Tibial nerve (tissue), 4 donors: ENCODE measurements at regions not wholly inside any gene's neighbourhood (a gene's known extent, or its start where the extent isn't known, plus 50 kb on each side); places are given as distances from the start of the nearest gene placed in this dataset.
A peak's percentile ranks its signal among the peaks of the same experiment; 100 is the strongest.

ENCODE experiments used
- DNase-seq, 2 donors: peaks; one replicate each; pipeline ENCODE4 v3.0.0-alpha.2; 2019; ENCODE audit warnings: low spot score in 2 of 2
- H3K27ac ChIP-seq, 4 donors: fragments of 200-600 bp; sonication (generic) in 3 of 4; one replicate each; pipeline ENCODE4 v1.5.1; 2017 to 2019; ENCODE audit warnings: mild to moderate bottlenecking in 1 of 4
- H3K27me3 ChIP-seq, 2 donors: fragments of 200-600 bp; sonication (generic) in 1 of 2; one replicate each; pipeline versions ENCODE4 v1.5.1 to v1.6.0; 2017 to 2019
- H3K36me3 ChIP-seq, 3 donors: fragments of 200-600 bp; sonication (generic); one replicate each; pipeline ENCODE4 v1.5.1; 2018 to 2019
- H3K4me1 ChIP-seq, 4 donors: fragments of 200-600 bp; sonication (generic) in 3 of 4; one replicate each; pipeline ENCODE4 v1.5.1; 2017 to 2019
- H3K4me3 ChIP-seq, 4 donors: fragments of 200-600 bp; sonication (generic) in 3 of 4; one replicate each; pipeline ENCODE4 v1.5.1; 2017 to 2019; ENCODE audit warnings: mild to moderate bottlenecking in 1 of 4, moderate library complexity in 1 of 4
- H3K9me3 ChIP-seq, 4 donors: fragments of 200-600 bp; sonication (generic) in 3 of 4; one replicate each; pipeline ENCODE4 v1.5.1; 2017 to 2019
- EP300 ChIP-seq, 2 donors: sonication (generic); formaldehyde crosslinking; IDR thresholded peaks; one replicate each; pipeline ENCODE4 v1.6.1; 2017; ENCODE audit warnings: antibody characterized with exemption in 2 of 2, mild to moderate bottlenecking in 1 of 2
- POLR2A ChIP-seq, 2 donors: fragments of 450-650 bp; IDR thresholded peaks; one replicate each; pipeline ENCODE4 v1.6.1; 2017; ENCODE audit warnings: antibody characterized with exemption in 2 of 2, mild to moderate bottlenecking in 2 of 2, moderate library complexity in 2 of 2
- WGBS, 2 donors: methylation state at CpG; one replicate each; pipeline ENCODE4 v1.1.5; 2018; 5-methylcytosine and 5-hydroxymethylcytosine counted together
- TF ChIP-seq, protein P1 (sequence below), 5 experiments: fragments of 200-600 bp in 3 of 5; fragments of 450-650 bp in 2 of 5; sonication (generic) in 3 of 5; IDR thresholded peaks; one replicate each; pipeline ENCODE4 v1.5.1; 2016 to 2019; ENCODE audit warnings: antibody characterized with exemption in 5 of 5, mild to moderate bottlenecking in 3 of 5, moderate library complexity in 2 of 5

DNA sequence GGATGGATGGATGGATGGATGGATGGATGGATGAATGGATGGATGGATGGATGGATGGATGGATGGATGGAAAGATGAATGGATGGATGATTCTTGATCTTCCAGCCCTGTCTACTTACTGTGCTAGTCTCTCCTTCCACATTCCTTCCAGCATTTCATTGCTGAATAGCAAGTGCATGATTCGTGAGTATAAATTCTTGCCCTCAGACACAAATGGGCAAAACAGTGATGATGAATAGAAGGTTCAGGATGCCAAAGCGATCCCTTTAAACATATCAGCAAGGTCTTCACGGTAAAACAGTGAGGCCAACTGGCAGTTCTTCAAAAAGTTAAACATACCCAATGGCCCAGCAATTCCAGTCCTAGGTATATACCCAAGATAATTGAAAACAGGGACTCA is 400.2 kb downstream of the MN1 start:
- H3K9me3 ChIP-seq, result peaks cover 0 to 14% (median 0%) of the 10 kb centered on the region in 4 donors
- H3K27ac ChIP-seq, result no peak overlapping the region
- no peak overlapping the region for H3K4me3 ChIP-seq
- WGBS, 2 donors, result 59% methylated on average over 3 of the region's 3 CpGs
- H3K4me1 ChIP-seq, result no peaks in the 10 kb centered on the region
- no peak for TF ChIP-seq EP300 (IDR thresholded peaks at IDR 0.05)
- TF ChIP-seq, protein P1, sequence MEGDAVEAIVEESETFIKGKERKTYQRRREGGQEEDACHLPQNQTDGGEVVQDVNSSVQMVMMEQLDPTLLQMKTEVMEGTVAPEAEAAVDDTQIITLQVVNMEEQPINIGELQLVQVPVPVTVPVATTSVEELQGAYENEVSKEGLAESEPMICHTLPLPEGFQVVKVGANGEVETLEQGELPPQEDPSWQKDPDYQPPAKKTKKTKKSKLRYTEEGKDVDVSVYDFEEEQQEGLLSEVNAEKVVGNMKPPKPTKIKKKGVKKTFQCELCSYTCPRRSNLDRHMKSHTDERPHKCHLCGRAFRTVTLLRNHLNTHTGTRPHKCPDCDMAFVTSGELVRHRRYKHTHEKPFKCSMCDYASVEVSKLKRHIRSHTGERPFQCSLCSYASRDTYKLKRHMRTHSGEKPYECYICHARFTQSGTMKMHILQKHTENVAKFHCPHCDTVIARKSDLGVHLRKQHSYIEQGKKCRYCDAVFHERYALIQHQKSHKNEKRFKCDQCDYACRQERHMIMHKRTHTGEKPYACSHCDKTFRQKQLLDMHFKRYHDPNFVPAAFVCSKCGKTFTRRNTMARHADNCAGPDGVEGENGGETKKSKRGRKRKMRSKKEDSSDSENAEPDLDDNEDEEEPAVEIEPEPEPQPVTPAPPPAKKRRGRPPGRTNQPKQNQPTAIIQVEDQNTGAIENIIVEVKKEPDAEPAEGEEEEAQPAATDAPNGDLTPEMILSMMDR (IDR thresholded peaks at IDR 0.05), result no peak
- no peak for TF ChIP-seq POLR2A (IDR thresholded peaks at IDR 0.05)
- no peaks in the 10 kb centered on the region for H3K36me3 ChIP-seq
- no peaks in the 10 kb centered on the region for H3K27me3 ChIP-seq
- no peak for DNase-seq

DNA sequence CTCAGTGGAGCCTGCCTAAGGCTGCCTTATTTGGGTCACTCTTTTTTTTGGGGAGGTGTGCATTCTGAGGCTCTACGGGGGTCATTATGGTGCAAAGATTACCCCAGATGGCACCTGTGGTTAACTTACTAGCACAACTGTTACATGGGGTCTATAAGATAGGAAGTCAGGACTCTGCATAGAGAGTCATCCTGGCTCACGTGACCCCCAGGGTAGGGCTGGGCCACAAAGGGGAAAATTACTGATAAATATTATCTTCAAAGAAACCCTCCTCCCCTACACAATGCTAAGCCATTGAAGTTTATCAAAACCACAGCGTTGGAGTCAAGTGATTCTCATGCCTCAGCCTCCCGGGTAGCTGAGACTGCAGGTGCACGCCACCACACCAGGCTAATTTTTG is 397.1 kb downstream of the MN1 start:
- TF ChIP-seq POLR2A (IDR thresholded peaks at IDR 0.05), result no peak
- no peak for TF ChIP-seq EP300 (IDR thresholded peaks at IDR 0.05)
- TF ChIP-seq, protein P1 (IDR thresholded peaks at IDR 0.05), result no peak
- H3K36me3 ChIP-seq, result no peaks in the 10 kb centered on the region
- no peak overlapping the region for H3K4me3 ChIP-seq
- DNase-seq, result no peak
- H3K27ac ChIP-seq, result no peak overlapping the region
- WGBS, 2 donors, result 82 to 90% methylated on average over 5 of the region's 5 CpGs
- no peaks in the 10 kb centered on the region for H3K27me3 ChIP-seq
- peaks cover 0 to 14% (median 0%) of the 10 kb centered on the region in 4 donors for H3K9me3 ChIP-seq
- H3K4me1 ChIP-seq, result no peaks in the 10 kb centered on the region

DNA sequence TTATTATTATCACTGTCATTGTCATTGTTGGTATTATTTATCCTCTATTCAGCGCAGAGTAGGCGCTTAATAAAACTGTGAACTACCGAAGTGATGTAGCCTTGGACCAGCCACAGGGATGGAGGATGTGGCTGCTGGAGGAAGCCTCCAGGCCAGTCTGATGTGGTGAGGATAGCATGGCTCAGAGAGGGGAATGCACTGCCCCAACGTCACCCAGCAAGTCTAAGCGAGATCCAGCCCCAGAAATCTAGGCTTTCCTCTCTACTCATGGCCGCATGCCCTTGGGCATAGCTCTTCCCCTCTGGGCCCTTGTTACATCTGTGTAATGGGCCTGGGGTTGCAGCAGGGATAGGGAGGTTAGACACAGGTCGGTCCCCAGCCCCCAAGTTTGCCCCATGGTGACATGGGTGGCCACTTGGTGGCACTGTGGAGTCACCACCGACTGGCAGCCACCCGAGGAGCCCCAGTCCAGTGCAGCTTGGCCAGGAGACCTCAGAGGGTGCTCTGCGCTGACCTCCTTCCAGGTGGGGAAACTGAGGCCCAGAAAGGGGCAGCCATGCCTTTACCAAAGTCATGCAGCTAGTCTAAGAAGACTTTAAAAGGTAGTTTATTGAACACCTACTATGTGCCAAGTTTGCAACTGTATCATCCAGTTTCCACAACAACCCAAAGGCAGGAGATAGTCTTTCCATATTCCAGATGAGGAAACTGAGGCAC is 395.7 kb downstream of the MN1 start:
- no peaks in the 10 kb centered on the region for H3K36me3 ChIP-seq
- no peaks in the 10 kb centered on the region for H3K27me3 ChIP-seq
- peaks cover 0 to 14% (median 0%) of the 10 kb centered on the region in 4 donors for H3K9me3 ChIP-seq
- no peaks in the 10 kb centered on the region for H3K4me1 ChIP-seq
- no peak overlapping the region for H3K27ac ChIP-seq
- peak; percentile 17 to 44 for DNase-seq
- H3K4me3 ChIP-seq, result no peak overlapping the region
- TF ChIP-seq, protein P1 (IDR thresholded peaks at IDR 0.05), result peak; percentile 39 to 74 (median 45)
- no peak for TF ChIP-seq EP300 (IDR thresholded peaks at IDR 0.05)
- WGBS, 2 donors, result 56 to 77% methylated on average over 7 to 10 of the region's 10 CpGs

DNA sequence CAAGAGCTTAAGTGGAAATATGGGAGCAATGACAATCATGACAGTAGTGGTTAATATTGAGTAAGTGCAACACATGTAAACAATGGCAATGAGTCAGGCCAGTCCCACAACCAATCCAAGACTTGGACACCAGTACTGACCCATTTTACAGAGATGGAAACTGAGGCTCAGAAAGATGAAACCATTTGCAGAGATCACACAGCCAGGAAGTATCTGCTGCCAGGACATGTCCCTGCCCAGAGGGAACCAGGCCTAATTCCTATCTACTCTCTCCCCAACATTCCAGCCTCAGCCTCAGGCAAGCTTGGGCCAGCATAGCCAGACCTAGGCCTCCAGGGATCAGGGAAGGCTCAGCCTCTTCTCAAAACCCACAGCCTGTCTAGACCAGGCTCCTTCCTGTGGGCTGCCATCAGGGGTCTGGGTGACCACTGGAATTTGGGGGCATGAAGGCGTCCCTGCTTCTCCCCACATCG is 395.1 kb downstream of the MN1 start:
- H3K9me3 ChIP-seq, result peaks cover 0 to 14% (median 0%) of the 10 kb centered on the region in 4 donors
- no peaks in the 10 kb centered on the region for H3K4me1 ChIP-seq
- no peaks in the 10 kb centered on the region for H3K27me3 ChIP-seq
- H3K36me3 ChIP-seq, result no peaks in the 10 kb centered on the region
- DNase-seq, result no peak
- 80 to 93% methylated on average over 1 to 2 of the region's 2 CpGs for WGBS, 2 donors
- TF ChIP-seq POLR2A (IDR thresholded peaks at IDR 0.05), result no peak
- TF ChIP-seq, protein P1 (IDR thresholded peaks at IDR 0.05), result no peak
- TF ChIP-seq EP300 (IDR thresholded peaks at IDR 0.05), result no peak
- no peak overlapping the region for H3K27ac ChIP-seq
- no peak overlapping the region for H3K4me3 ChIP-seq

DNA sequence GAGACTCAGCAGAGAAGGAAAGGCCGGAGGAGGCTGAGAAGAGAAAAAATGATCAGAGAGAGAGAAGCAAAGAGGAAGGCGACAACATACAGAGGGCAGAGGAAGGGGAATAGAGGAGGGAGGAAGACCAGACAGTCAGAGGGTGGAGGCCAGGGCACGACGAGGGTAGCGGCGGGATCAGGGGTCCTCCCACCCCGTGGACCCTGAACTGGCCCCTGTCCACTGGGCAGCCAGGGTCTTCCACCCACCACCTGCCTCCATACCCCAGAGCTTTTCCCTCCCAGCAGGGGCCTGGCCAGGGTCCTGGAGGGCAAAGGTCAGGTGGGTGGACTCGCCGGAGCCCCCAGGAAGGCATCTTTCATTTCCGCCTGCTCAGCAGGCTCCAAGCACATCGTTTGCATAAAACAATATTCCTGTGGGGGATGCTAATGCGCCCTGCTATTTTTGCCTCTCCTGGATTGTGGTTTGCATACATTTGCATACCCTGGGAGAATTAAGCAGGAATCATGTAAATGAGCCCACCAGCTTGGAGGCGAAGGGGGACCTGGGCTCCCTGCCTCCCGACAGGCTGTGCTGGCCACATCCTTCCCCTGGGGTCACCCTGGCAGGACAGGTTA is 394.1 kb downstream of the MN1 start:
- no peak for DNase-seq
- peaks cover 0 to under 1% of the 10 kb centered on the region in 2 donors for H3K27me3 ChIP-seq
- no peaks in the 10 kb centered on the region for H3K4me1 ChIP-seq
- no peaks in the 10 kb centered on the region for H3K36me3 ChIP-seq
- peaks cover 0 to 10% (median 0%) of the 10 kb centered on the region in 4 donors for H3K9me3 ChIP-seq
- WGBS, 2 donors, result 54 to 60% methylated on average over 14 of the region's 14 CpGs
- no peak overlapping the region for H3K4me3 ChIP-seq
- TF ChIP-seq EP300 (IDR thresholded peaks at IDR 0.05), result no peak
- no peak for TF ChIP-seq POLR2A (IDR thresholded peaks at IDR 0.05)
- TF ChIP-seq, protein P1 (IDR thresholded peaks at IDR 0.05), result no peak
- no peak overlapping the region for H3K27ac ChIP-seq
